ENCODE measurements at regions not wholly inside any gene's neighbourhood (a gene's known extent, or its start where the extent isn't known, plus 50 kb on each side); places are given as distances from the start of the nearest gene placed in this dataset.

DNA sequence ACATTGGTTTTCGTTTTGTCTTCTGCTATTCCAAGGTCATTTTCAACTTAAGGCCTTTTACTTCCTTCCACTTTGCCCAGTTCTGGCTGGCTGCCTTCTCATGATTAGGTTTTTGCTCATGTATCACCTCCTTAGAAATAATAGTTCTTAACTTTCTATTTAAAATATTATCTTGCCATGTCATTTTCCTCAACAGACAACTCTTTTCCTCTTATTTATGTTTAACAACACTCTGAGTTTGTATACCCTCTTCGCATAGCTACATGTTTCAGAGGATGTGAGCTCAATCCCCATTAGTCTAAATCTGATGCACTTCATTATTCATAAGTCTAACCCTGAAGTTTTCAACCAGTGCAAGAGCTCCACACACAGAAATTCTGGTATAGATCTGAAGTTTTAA, 299.1 kb downstream of the BCHE start:
- no peaks in the 10 kb centered on the region for H3K9me3 ChIP-seq
- DNase-seq (ENCODE audit: low spot score in 2 of 2): no peak
- H3K27me3 ChIP-seq: no peaks in the 10 kb centered on the region
- 66 to 79% methylated on average over 2 of the region's 2 CpGs for WGBS, 2 donors
- H3K36me3 ChIP-seq: no peaks in the 10 kb centered on the region
- TF ChIP-seq POLR2A (IDR thresholded peaks at IDR 0.05) (no peak), EP300 (IDR thresholded peaks at IDR 0.05) (no peak)
- TF ChIP-seq, protein P1, sequence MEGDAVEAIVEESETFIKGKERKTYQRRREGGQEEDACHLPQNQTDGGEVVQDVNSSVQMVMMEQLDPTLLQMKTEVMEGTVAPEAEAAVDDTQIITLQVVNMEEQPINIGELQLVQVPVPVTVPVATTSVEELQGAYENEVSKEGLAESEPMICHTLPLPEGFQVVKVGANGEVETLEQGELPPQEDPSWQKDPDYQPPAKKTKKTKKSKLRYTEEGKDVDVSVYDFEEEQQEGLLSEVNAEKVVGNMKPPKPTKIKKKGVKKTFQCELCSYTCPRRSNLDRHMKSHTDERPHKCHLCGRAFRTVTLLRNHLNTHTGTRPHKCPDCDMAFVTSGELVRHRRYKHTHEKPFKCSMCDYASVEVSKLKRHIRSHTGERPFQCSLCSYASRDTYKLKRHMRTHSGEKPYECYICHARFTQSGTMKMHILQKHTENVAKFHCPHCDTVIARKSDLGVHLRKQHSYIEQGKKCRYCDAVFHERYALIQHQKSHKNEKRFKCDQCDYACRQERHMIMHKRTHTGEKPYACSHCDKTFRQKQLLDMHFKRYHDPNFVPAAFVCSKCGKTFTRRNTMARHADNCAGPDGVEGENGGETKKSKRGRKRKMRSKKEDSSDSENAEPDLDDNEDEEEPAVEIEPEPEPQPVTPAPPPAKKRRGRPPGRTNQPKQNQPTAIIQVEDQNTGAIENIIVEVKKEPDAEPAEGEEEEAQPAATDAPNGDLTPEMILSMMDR (IDR thresholded peaks at IDR 0.05): no peak
- H3K4me1 ChIP-seq: no peaks in the 10 kb centered on the region
- H3K27ac ChIP-seq: no peak overlapping the region
- H3K4me3 ChIP-seq: no peak overlapping the region

GRCh38 chr3:165532851-165533250, 304.4 kb downstream of the BCHE start:
- TF ChIP-seq POLR2A (IDR thresholded peaks at IDR 0.05) (no peak), EP300 (IDR thresholded peaks at IDR 0.05) (no peak)
- TF ChIP-seq, protein P1 (IDR thresholded peaks at IDR 0.05): no peak
- WGBS, 2 donors: 71 to 85% methylated on average over 1 of the region's 1 CpG
- Histone ChIP-seq H3K27me3 (no peaks in the 10 kb centered on the region), H3K36me3 (no peaks in the 10 kb centered on the region), H3K9me3 (no peaks in the 10 kb centered on the region), H3K27ac (no peak overlapping the region), H3K4me3 (no peak overlapping the region), H3K4me1 (no peaks in the 10 kb centered on the region)
- no peak for DNase-seq (ENCODE audit: low spot score in 2 of 2)

DNA sequence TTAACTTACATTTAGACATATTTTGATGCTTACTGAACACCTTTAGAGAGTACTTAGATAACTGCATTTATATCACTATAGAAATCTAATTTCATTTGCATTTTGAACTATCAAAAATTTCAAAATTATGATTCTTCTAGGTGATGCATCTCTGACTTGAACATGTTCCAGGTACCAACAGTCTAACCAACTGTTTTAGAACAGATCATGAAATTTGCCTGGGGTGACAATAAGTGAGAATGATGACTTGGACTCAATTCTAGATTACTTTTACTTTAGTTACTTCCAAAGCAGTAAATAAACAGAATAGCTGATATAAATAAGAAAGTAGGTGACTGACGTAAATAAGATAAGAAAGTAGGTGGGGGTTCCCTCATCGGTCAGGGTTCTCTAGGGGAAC, 307.8 kb downstream of the BCHE start:
- 81 to 84% methylated on average over 2 of the region's 2 CpGs for WGBS, 2 donors
- Histone ChIP-seq H3K4me1 (no peaks in the 10 kb centered on the region), H3K9me3 (no peaks in the 10 kb centered on the region), H3K36me3 (no peaks in the 10 kb centered on the region), H3K27ac (no peak overlapping the region), H3K4me3 (no peak overlapping the region), H3K27me3 (no peaks in the 10 kb centered on the region)
- TF ChIP-seq POLR2A (IDR thresholded peaks at IDR 0.05) (no peak), EP300 (IDR thresholded peaks at IDR 0.05) (no peak)
- TF ChIP-seq, protein P1 (IDR thresholded peaks at IDR 0.05): no peak
- no peak for DNase-seq (ENCODE audit: low spot score in 2 of 2)

DNA sequence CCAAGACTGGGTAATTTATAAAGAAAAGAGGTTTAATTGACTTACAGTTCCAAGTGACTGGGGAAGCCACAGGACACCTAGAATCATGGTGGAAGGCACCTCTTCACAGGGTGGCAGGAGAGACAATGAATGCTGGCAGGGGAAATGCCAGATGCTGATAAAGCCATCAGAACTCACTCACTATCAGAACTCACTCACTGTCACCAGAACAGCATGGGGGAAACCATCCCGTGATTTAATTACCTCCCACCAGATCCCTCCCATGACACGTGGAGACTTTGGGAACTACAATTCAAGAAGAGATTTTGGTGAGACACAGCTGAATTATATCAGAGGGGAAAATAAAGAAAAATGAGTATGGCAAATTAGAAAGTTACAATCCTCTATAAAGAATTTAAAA, 310.9 kb downstream of the BCHE start:
- no peak for DNase-seq (ENCODE audit: low spot score in 2 of 2)
- 9% methylated on average over 2 of the region's 2 CpGs for WGBS, 2 donors
- no peak overlapping the region for H3K4me3 ChIP-seq

DNA sequence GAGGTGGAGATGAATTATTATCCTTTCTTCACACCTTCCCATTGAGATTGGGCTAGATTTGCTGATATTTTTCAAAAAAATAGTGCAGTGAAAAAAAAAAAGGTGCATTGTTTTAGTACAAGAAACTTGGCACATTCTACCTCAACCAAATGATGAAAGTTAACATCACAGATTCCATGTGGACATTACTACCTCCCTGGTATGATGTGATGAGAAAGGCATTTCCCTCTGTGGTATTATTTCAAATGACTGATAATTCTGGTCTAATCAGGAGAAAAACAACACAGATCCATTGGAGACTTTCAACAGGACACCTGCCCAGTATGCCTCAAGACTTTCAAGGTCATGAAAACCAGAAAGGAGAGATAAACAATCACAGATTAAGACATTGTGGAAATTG, 313.4 kb downstream of the BCHE start:
- H3K27me3 ChIP-seq: no peaks in the 10 kb centered on the region
- no peak overlapping the region for H3K4me3 ChIP-seq
- no peaks in the 10 kb centered on the region for H3K36me3 ChIP-seq
- H3K9me3 ChIP-seq: no peaks in the 10 kb centered on the region
- no peak for DNase-seq (ENCODE audit: low spot score in 2 of 2)
- no peak overlapping the region for H3K27ac ChIP-seq
- no peaks in the 10 kb centered on the region for H3K4me1 ChIP-seq
- TF ChIP-seq, protein P1 (IDR thresholded peaks at IDR 0.05): no peak
- TF ChIP-seq POLR2A (IDR thresholded peaks at IDR 0.05) (no peak), EP300 (IDR thresholded peaks at IDR 0.05) (no peak)

More for the DNA sequence above, 310.9 kb downstream of the BCHE start:
- Histone ChIP-seq H3K27me3 (no peaks in the 10 kb centered on the region), H3K36me3 (no peaks in the 10 kb centered on the region), H3K27ac (no peak overlapping the region), H3K4me1 (no peaks in the 10 kb centered on the region), H3K9me3 (no peaks in the 10 kb centered on the region)
- TF ChIP-seq EP300 (IDR thresholded peaks at IDR 0.05) (no peak), POLR2A (IDR thresholded peaks at IDR 0.05) (no peak)
- TF ChIP-seq, protein P1 (IDR thresholded peaks at IDR 0.05): no peak

Data from tibial nerve (tissue), 4 donors.